Type B pancreatic cell (in vitro differentiated cells): ENCODE measurements at regions not wholly inside any gene's neighbourhood (a gene's known extent, or its start where the extent isn't known, plus 50 kb on each side); places are given as distances from the start of the nearest gene placed in this dataset.

ENCODE experiments used
- DNase-seq: peaks from one replicate; pipeline ENCODE4 v3.0.0; 2021; ENCODE audit warnings: mixed read lengths; ENCODE audit not compliant: unreplicated experiment; ENCODE audit errors: extremely low spot score
- H3K27ac Mint-ChIP-seq: 2 replicates; pipeline ENCODE4 v1.8.0; 2021; ENCODE audit warnings: mild to moderate bottlenecking, mixed read lengths
- H3K27me3 Mint-ChIP-seq: 2 replicates; pipeline ENCODE4 v1.8.0; 2021; ENCODE audit warnings: mixed read lengths
- H3K36me3 Mint-ChIP-seq: 2 replicates; pipeline ENCODE4 v1.8.0; 2021; ENCODE audit warnings: mixed read lengths
- H3K4me1 Mint-ChIP-seq: one replicate; pipeline ENCODE4 v1.8.0; 2021; ENCODE audit warnings: mixed read lengths; ENCODE audit not compliant: unreplicated experiment
- H3K4me3 Mint-ChIP-seq: 2 replicates; pipeline ENCODE4 v1.8.0; 2021; ENCODE audit warnings: mild to moderate bottlenecking, mixed read lengths
- H3K9me3 Mint-ChIP-seq: 2 replicates; pipeline ENCODE4 v1.8.0; 2021; ENCODE audit warnings: mixed read lengths
- TF ChIP-seq, protein P1 (sequence below): fragments of 200-600 bp; sonication (generic); conservative IDR thresholded peaks from 2 replicates; pipeline ENCODE4 v1.5.0; 2021; ENCODE audit warnings: antibody characterized with exemption, mild to moderate bottlenecking

DNA sequence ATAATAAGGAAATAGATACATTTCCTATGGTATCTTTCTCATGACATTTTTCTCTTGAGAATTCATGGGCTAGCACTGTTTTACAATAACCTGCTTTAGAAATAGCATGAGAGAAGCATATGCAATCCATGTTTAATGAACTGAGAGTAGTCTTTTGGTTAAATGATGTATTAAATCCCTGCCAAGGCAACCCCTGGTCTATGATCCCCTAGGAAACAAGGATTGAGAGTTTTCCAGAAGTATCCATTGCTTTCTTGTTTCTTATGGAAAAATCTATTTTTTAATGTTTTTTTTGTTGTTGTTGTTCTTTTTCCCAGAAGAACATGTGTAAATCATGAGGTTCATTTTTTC lies 390.5 kb upstream of the HSF2 start:
- Mint-ChIP-seq H3K27ac (no peak overlapping the region), H3K4me3 (no peak overlapping the region), H3K9me3 (peaks cover 6% of the 10 kb centered on the region), H3K27me3 (peaks cover 5% of the 10 kb centered on the region), H3K36me3 (no peaks in the 10 kb centered on the region), H3K4me1 (peaks cover 39% of the 10 kb centered on the region)
- DNase-seq, result no peak
- TF ChIP-seq, protein P1, sequence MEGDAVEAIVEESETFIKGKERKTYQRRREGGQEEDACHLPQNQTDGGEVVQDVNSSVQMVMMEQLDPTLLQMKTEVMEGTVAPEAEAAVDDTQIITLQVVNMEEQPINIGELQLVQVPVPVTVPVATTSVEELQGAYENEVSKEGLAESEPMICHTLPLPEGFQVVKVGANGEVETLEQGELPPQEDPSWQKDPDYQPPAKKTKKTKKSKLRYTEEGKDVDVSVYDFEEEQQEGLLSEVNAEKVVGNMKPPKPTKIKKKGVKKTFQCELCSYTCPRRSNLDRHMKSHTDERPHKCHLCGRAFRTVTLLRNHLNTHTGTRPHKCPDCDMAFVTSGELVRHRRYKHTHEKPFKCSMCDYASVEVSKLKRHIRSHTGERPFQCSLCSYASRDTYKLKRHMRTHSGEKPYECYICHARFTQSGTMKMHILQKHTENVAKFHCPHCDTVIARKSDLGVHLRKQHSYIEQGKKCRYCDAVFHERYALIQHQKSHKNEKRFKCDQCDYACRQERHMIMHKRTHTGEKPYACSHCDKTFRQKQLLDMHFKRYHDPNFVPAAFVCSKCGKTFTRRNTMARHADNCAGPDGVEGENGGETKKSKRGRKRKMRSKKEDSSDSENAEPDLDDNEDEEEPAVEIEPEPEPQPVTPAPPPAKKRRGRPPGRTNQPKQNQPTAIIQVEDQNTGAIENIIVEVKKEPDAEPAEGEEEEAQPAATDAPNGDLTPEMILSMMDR, result no peak

DNA sequence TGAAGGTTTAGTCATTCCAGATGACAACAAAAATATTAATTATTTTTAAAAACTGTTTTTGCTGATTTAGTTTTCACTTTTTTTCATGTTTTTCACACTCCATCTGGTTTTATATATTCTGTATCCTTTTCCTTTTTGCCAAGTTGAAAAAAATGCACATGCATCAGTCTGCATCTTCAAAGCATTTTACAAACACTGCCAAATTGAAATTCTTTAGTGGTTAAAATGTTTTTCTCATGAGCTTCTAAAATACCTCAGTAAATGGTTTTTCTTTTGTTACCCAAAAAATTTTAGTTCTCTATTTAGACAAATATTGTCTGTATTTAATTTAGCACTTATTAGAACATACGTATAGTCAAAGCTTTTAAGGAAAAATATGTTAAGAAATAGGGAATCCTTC lies 386.9 kb upstream of the HSF2 start:
- no peaks in the 10 kb centered on the region for H3K36me3 Mint-ChIP-seq
- DNase-seq, result no peak
- no peaks in the 10 kb centered on the region for H3K9me3 Mint-ChIP-seq
- TF ChIP-seq, protein P1, result no peak
- H3K4me3 Mint-ChIP-seq, result no peak overlapping the region
- H3K27me3 Mint-ChIP-seq, result no peaks in the 10 kb centered on the region
- H3K4me1 Mint-ChIP-seq, result peaks cover 14% of the 10 kb centered on the region
- H3K27ac Mint-ChIP-seq, result no peak overlapping the region

DNA sequence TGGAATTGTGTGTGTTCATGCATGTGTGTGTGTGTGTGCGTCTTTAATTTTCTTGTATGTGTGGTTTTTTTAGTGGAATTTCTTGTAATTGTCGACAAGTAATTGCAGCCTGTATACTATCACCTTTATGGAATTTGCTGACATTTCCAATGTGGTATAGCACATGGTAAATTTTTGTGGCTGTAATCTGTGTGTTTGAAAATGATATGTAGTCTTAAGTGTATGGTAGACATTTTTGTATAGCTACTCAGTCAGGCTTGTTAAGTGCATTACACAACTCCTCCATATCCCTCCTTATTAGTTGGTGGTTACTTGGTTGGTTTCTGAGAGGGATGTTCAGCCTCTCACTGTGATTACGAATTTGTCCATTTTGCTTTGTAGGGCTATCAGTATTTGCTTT lies 384.5 kb upstream of the HSF2 start:
- Mint-ChIP-seq H3K4me1 (no peaks in the 10 kb centered on the region), H3K27ac (no peak overlapping the region), H3K27me3 (no peaks in the 10 kb centered on the region), H3K4me3 (no peak overlapping the region), H3K36me3 (no peaks in the 10 kb centered on the region), H3K9me3 (no peaks in the 10 kb centered on the region)
- DNase-seq, result no peak
- TF ChIP-seq, protein P1, result no peak

DNA sequence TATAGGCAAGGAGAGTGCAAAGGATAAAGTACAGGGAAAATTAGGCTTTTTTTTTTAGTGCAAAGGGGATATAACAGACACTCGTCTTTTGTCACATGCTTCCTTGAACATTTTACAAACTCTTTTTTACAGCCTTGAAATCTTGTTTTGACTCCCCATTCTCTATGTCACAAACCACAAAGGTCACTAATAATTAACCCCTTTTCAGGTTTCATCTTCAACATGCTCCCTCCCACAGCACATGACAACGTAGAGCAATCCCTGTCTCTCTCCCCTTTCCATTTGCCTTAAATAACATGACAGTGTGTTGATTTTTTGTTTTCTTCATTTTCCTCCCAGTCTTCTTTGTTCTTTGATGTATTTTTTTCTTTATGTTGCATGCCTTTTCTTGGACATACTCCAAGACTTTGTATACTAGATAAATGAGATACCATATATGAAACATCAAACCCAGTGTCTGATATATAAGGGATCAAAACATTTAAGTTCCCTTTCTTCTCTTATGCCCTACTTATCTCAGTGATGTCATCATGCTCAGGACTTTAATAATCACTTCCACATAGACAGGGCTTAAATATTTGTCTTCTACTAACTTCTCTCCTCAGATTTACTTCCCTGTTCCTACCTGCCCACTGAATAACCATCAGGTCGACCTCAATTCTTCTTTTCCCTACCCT lies 378.7 kb upstream of the HSF2 start:
- Mint-ChIP-seq H3K4me1 (peaks cover 8% of the 10 kb centered on the region), H3K9me3 (peaks cover 4% of the 10 kb centered on the region), H3K36me3 (no peaks in the 10 kb centered on the region), H3K27me3 (peaks cover 3% of the 10 kb centered on the region), H3K4me3 (no peak overlapping the region), H3K27ac (no peak overlapping the region)
- DNase-seq, result no peak
- TF ChIP-seq, protein P1, result no peak

DNA sequence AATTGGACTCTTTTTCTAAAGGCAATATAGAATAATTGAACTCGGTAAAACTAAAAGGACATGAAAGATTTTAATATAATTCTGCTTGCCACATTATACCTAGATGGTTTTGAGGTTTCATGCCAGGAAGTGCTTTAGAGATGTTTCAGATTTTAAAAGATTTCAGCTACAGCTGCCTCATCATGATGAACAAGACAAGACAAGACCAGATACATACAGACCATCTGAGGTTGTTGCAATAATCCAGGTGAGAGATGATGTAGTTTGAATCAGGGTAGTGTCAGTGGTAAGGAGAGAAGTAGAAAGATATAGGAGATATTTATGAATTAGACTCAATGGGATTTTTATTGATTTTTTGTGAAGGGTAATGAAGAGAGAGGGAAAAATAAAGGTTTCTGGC lies 374.3 kb upstream of the HSF2 start:
- H3K27ac Mint-ChIP-seq, result no peak overlapping the region
- H3K4me1 Mint-ChIP-seq, result peaks cover 26% of the 10 kb centered on the region
- TF ChIP-seq, protein P1, result no peak
- peaks cover 5% of the 10 kb centered on the region for H3K36me3 Mint-ChIP-seq
- peaks cover 3% of the 10 kb centered on the region for H3K27me3 Mint-ChIP-seq
- H3K9me3 Mint-ChIP-seq, result peaks cover 4% of the 10 kb centered on the region
- H3K4me3 Mint-ChIP-seq, result no peak overlapping the region
- DNase-seq, result no peak
